Posterior vena cava (tissue), 2 donors: ENCODE measurements at regions not wholly inside any gene's neighbourhood (a gene's known extent, or its start where the extent isn't known, plus 50 kb on each side); places are given as distances from the start of the nearest gene placed in this dataset.

Source experiments
- DNase-seq: peaks from one replicate; pipeline ENCODE4 v3.0.0-alpha.2; 2020; ENCODE audit warnings: low spot score
- intact Hi-C, 2 donors: fragments of 100-400 bp; cut with DNase I; formaldehyde crosslinking; loops; one replicate each; pipeline versions ENCODE4 v1.14.1 to v1.14.2; 2022 to 2023
- donor health status: DM: yes; HTN: yes; CAD: no.
- donor health status: DM: yes; HTN: yes; CAD: no.

GRCh38 chr13:31050486-31051400 is 111.0 kb downstream of the HSPH1 start:
- DNase-seq = no peak
- intact Hi-C loops = no loop called here

GRCh38 chr13:31049833-31050232 is 111.9 kb downstream of the HSPH1 start:
- intact Hi-C loops = loop anchor here in 1 of 2 donors (10.0 kb wide), 1 partner anchor 245 kb away; no protein-coding TSS in a partner anchor
- DNase-seq = no peak

- no peak for DNase-seq
- intact Hi-C loops = loop anchor here in 1 of 2 donors (10.0 kb wide), 1 partner anchor 244 kb away; no protein-coding TSS in a partner anchor
These were observed 112.6 kb downstream of the HSPH1 start for GRCh38 chr13:31049083-31049482.

GRCh38 chr13:31048521-31048920 is 113.2 kb downstream of the HSPH1 start:
- intact Hi-C loops = loop anchor here in 1 of 2 donors (10.0 kb wide), 1 partner anchor 244 kb away; no protein-coding TSS in a partner anchor

GRCh38 chr13:31046711-31047279 is 114.3 kb downstream of the TEX26 start:
- intact Hi-C loops = loop anchor here in 1 of 2 donors (10.0 kb wide), 1 partner anchor 242 kb away; no protein-coding TSS in a partner anchor
- no peak for DNase-seq

More at GRCh38 chr13:31048521-31048920, 113.2 kb downstream of the HSPH1 start:
- no peak for DNase-seq

- peak; percentile 91 for DNase-seq
- intact Hi-C loops = loop anchor here in 1 of 2 donors (10.0 kb wide), 1 partner anchor 241 kb away; no protein-coding TSS in a partner anchor
These were observed 113.0 kb downstream of the TEX26 start for GRCh38 chr13:31045286-31046081.

- peak; percentile 94 for DNase-seq
- intact Hi-C loops = loop anchor here (5.0 to 10.0 kb wide), 2 partner anchors 240 to 367 kb away; no protein-coding TSS in a partner anchor
These were observed 112.2 kb downstream of the TEX26 start for GRCh38 chr13:31044364-31045285.

- no peak for DNase-seq
- intact Hi-C loops = loop anchor here (5.0 to 10.0 kb wide), 2 partner anchors 239 to 367 kb away; no protein-coding TSS in a partner anchor
These were observed 111.5 kb downstream of the TEX26 start for GRCh38 chr13:31043957-31044356.

GRCh38 chr13:31042481-31043165 is 110.2 kb downstream of the TEX26 start:
- intact Hi-C loops = loop anchor here (5.0 to 10.0 kb wide), 2 partner anchors 238 to 365 kb away; no protein-coding TSS in a partner anchor
- no peak for DNase-seq

GRCh38 chr13:31042049-31042448 is 109.6 kb downstream of the TEX26 start:
- intact Hi-C loops = loop anchor here (5.0 to 10.0 kb wide), 2 partner anchors 237 to 365 kb away; no protein-coding TSS in a partner anchor
- no peak for DNase-seq

- intact Hi-C loops = loop anchor here in 1 of 2 donors (5.0 kb wide), 1 partner anchor 352 kb away; no protein-coding TSS in a partner anchor
- DNase-seq = no peak
These were observed 106.5 kb downstream of the TEX26 start for GRCh38 chr13:31038834-31039552.

GRCh38 chr13:31037874-31038500 is 105.5 kb downstream of the TEX26 start:
- intact Hi-C loops = loop anchor here in 1 of 2 donors (5.0 kb wide), 1 partner anchor 351 kb away; no protein-coding TSS in a partner anchor
- no peak for DNase-seq

GRCh38 chr13:31036731-31037695 is 104.6 kb downstream of the TEX26 start:
- intact Hi-C loops = loop anchor here in 1 of 2 donors (5.0 kb wide), 1 partner anchor 350 kb away; no protein-coding TSS in a partner anchor
- DNase-seq = no peak

- intact Hi-C loops = loop anchor here in 1 of 2 donors (5.0 kb wide), 1 partner anchor 348 kb away; no protein-coding TSS in a partner anchor
- DNase-seq = no peak
These were observed 102.9 kb downstream of the TEX26 start for GRCh38 chr13:31035185-31035965.
